HG03280 (cell line): ENCODE measurements at regions not wholly inside any gene's neighbourhood (a gene's known extent, or its start where the extent isn't known, plus 50 kb on each side); places are given as distances from the start of the nearest gene placed in this dataset.
"Not testable (repeated sequence)": the region's sequence is repeated elsewhere in the genome, so short reads cannot be mapped to it uniquely, and the experiment has no call there.

Source experiments
- ATAC-seq: cut with Tn5 transposase; IDR thresholded peaks from one replicate; pipeline ENCODE4 v1.9.1; 2021; ENCODE audit warnings: mild to moderate bottlenecking, moderate library complexity; ENCODE audit not compliant: unreplicated experiment

DNA sequence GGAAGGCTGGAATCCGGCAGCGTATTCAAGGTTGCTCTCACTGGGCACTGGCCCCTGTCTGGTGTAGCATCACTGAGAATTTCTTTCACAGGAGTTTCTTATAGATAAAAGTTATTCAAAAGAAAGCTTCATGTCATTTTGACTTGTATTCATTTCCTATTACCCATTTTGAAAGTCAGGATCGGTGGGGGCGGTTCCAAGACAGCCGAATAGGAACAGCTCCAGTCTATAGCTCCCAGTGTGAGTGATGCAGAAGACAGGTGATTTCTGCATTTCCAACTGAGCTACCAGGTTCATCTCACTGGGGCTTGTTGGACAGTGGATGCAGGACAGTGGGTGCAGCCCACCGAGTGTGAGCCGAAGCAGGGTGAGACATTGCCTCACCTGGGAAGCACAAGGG is 51.5 kb upstream of the CDC42EP3 start:
- ATAC-seq, result not testable (repeated sequence)

GRCh38 chr2:37730037-37730818 is 58.8 kb upstream of the CDC42EP3 start:
- no peak for ATAC-seq

DNA sequence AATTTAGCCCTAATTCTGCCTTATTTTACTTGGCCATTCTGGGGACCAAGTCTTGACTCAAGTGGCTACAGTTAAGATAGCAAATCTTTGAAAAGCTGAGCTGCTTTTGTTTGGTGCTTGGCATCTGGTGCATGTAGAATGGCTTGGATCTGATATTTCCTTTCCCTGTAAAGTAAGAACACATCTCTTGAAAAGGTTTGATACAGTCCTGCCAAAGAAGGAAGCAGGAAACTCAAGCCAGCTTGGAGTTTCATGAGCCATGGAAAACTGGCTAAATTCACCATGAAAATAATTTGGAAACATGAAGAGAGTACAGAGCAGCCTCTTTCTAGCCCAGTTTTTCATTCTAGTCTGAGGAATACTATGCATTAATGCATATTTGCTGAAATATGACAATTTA is 61.0 kb upstream of the CDC42EP3 start:
- ATAC-seq, result not testable (repeated sequence)

DNA sequence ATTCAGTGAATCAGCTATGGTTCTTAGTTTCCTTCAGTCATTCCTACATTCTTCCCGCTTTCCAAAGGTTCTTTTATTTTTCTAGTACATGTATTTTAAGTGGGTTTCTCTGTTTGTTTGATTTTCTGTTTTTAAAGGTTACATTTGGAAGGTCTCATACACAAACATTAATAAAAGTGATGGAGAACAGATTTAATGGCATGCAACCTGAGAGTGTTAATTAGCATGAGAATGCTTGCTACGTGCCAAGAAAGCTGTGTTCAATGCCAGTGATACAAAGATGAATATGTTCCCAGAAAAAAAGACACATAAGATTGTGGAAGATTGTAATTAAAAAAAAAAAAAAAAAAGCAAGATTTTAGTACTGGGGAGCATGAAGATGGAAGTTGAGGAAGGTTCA is 61.8 kb upstream of the CDC42EP3 start:
- no peak for ATAC-seq

DNA sequence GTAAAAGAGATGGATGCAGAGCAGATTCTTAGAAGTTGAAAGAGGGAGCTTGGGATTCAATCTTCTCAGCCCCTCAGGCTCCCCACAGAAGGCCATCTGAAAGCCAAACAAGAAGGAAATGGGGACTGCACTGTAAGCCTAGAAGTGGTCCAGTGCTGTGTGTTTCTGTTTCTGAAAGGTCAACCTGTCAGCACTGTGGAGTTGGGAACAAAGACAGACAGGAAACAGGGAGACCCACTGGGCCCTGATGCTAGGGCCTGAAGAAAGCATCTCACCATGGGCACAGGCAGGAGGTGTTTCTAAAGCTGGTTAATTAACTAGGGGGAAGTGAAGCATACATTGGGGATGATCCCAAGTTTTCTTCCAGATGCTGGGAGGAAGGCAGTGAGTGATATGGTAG is 62.5 kb upstream of the CDC42EP3 start:
- ATAC-seq, result not testable (repeated sequence)

DNA sequence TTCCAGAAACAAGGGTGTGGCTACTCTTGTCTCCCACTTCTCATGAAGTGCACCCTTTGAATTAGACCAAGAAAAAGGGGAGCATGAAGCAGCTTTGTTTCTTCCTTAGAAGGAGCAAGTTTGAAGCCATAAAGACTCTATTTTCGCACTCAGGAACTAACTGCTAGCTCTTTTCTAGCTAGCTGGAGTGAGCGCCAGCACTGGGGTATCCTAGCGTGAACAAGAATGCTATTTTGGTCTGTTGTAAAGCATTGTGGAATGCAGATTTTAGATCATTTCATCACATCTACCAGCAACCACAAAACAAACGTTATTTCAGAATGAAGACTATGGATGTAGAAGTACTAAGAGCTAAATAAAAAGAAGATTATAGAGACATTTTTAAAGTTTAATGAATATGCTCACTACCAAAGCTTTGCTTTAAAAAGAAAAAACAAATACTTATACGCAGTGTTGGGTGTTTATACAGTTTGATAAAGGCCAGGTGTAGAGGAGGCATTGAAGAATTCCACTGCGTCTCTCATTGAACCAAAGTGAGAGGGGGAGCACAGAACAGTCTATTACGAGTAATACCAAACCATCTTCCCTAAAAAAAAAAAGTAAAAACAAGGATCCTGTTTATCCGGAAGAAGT is 63.6 kb upstream of the CDC42EP3 start:
- ATAC-seq, result not testable (repeated sequence)

GRCh38 chr2:37735524-37735910 is 64.1 kb upstream of the CDC42EP3 start:
- not testable (repeated sequence) for ATAC-seq

DNA sequence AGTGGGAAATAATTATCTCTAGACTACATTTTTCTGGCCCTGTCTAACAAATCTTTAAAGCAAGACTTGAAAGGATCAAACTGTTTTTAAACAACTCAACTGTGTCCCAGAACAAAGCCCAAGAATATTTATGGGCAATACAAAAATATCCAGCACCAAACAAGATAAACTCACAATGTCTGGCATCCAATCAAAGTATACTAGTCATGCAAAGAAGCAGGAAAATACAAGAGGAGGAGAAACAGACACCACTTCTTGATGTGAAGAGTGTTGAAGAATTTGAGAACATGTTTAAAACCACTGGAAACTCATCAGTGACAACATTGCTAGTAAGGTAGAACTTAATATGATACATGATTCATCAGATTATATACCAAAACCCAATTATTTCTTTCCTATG is 66.1 kb upstream of the CDC42EP3 start:
- no peak for ATAC-seq

- no peak for ATAC-seq
These were observed 66.9 kb upstream of the CDC42EP3 start for GRCh38 chr2:37738266-37738885.

DNA sequence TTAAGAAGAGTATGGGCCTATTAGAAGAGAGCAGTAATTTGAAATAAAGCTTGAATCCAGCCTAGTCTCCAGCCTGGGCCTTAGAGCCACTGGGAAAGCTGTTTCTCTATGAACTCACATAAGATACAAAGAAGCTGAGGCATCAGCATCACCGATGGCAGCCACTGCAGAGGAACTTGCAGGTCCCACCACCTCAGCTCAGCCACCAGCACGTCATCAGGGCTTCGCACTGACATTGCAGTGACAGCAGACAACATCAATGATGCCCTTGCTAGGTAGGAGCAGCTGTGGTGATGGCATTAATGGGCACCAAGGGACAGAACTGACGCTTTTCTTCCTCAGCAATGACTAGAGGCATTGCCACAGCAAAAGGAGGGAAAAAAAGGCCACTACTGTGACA is 67.7 kb upstream of the CDC42EP3 start:
- no peak for ATAC-seq

DNA sequence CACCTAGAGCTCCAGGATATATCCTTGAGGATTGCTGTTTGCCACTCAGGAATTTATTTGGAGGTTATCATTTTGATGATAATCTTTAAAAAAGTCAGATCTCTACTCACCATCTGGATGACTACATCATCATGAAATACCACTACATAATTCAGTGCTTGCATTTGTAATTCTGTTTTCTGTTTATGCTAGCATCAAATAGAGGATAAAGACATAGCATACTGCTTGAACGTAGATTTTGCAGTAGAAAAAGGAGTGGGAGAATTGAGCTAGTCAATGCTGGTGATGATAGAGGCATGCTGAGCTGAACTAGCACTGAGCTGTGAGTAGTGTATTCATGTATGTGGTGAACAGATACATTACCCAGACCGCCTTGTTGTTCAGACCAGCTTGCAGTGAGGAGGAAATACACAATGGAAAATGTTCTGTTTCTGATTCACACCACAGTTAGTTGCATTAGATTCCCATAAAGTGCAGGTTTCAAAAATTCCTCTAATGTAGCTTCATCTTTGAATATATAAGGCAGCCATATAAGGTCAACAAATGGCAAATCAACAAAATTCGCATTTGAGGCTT is 68.8 kb upstream of the CDC42EP3 start:
- no peak for ATAC-seq

GRCh38 chr2:37742286-37742685 is 70.8 kb upstream of the CDC42EP3 start:
- ATAC-seq, result no peak

- ATAC-seq, result no peak
These were observed 72.6 kb upstream of the CDC42EP3 start for GRCh38 chr2:37744010-37744409.

- ATAC-seq, result not testable (repeated sequence)
These were observed 73.5 kb upstream of the CDC42EP3 start for GRCh38 chr2:37744961-37745360.

DNA sequence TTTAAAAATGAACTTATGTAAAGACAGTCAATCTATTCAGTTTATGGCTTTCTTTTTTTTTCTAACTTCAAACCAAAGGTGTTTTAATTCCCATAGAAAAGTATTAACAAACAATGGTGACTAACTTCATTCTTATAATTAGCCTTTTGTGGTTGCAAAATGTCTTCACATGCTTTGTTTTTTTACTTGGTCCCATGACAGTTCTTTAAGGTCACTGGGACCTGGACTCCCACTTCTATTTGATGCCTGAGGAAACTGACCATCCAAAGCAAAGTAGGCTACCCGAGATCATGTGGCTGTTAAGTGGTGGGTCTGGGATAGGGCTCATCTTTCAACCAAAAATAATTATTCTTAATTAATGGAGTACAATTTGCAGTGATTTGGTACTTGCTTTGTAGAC is 74.6 kb upstream of the CDC42EP3 start:
- not testable (repeated sequence) for ATAC-seq

GRCh38 chr2:37746883-37747282 is 75.4 kb upstream of the CDC42EP3 start:
- ATAC-seq, result no peak

DNA sequence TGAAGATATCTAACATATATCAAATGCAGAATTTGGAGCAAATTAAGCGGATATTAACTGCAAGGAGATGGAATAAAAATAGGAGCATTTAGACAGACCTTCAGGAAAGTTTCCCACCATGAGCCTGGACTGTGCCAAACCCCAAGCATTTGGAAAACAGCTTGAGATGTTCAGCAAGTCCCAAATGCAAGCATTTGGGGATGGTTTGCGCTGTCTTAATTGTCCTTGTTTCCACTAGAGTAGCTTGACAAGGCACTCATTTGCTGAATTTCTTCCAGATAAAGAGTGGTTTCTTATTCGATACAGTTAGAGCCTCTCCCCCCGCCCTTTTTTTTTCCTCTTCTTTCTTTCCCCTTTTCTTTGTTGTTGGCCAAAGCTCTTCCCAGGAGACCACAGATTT is 77.1 kb upstream of the CDC42EP3 start:
- no peak for ATAC-seq

GRCh38 chr2:37750286-37750685 is 78.8 kb upstream of the CDC42EP3 start:
- ATAC-seq, result not testable (repeated sequence)

DNA sequence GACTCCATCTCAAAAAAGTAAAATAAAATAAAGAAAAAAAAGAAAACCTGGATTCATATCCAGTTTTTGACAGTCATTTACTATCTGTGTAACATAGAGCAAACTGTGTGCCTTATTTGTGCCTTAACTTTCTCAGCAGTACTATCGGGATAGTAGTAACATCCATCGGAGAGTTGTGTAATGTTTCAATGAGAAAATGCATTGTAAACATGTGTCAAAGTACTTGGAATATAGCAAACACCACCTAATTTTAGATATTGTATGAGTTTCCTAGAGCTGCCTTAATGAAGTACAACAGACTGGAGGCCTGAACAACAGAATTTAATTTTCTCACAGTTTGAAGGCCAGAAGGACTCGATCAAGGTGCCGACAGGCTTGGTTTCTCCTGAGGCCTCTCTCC is 81.3 kb upstream of the CDC42EP3 start:
- no peak for ATAC-seq

DNA sequence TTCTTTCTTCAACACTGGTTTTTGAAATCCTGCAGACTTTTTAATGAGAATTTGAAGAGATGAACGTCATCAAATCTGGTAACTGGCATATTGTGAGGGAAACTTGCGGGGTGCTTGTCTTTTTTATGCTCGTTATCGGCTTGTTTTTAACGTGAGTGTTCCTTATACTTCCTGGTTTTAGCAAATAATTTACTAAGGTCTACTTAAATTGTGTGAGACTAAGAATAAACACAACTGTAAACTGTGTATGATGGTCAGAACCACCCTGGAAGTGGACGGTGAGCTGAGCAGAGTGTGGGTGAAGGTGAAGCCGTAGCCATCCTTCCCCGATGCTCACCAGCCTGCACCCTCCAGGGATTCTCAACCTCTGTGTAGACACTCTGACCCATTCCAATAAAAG is 82.3 kb upstream of the CDC42EP3 start:
- ATAC-seq, result no peak

DNA sequence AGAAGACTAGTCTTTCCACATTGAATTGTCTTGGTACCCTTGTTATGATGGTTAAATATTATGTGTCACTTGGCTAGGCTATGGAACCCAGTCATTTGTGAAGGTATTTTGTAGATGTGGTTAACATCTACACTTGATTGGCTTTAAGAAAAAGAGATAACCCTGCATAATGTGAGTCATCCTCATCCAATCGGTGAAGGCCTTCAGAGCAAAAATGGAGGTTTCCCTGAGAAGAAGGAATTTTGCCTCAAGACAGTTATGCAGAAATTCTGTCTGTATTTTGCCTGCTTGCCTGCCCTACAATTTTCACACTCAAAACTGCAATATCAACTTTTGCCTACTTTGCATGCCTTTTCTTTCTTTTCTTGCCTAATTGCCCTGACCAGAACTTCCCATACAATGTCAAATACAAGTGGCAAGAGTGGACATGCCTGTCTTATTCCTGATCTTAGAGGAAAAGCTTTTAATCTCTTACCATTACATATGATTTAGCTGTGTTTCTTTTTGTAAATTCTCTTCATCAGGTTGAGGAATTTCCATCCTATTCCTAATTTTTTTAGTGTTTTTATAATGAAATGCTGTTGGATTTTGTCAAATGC is 84.6 kb upstream of the CDC42EP3 start:
- ATAC-seq, result not testable (repeated sequence)
